Uterus (tissue), 3 donors: ENCODE measurements at regions not wholly inside any gene's neighbourhood (a gene's known extent, or its start where the extent isn't known, plus 50 kb on each side); places are given as distances from the start of the nearest gene placed in this dataset.

Experiments used
- DNase-seq, 2 donors: peaks; one replicate each; pipeline ENCODE4 v3.0.0-alpha.2; 2019 to 2020
- H3K27ac ChIP-seq, 2 donors: fragments of 200-600 bp; sonication (generic); 1 replicate in 1 of 2; 2 replicates in 1 of 2; pipeline ENCODE4 v1.5.1; 2016 to 2018
- H3K27me3 ChIP-seq, 2 donors: fragments of 200-600 bp; sonication (generic); one replicate each; pipeline ENCODE4 v1.5.1; 2018 to 2019; ENCODE audit warnings: control low read depth in 1 of 2
- H3K36me3 ChIP-seq, 2 donors: fragments of 200-600 bp; sonication (generic); one replicate each; pipeline ENCODE4 v1.5.1; 2019; ENCODE audit warnings: control low read depth in 1 of 2
- H3K4me1 ChIP-seq, 2 donors: fragments of 200-600 bp; sonication (generic); one replicate each; pipeline ENCODE4 v1.5.1; 2018 to 2019; ENCODE audit warnings: control low read depth in 1 of 2
- H3K4me3 ChIP-seq, 2 donors: fragments of 200-600 bp; sonication (generic); 1 replicate in 1 of 2; 2 replicates in 1 of 2; pipeline ENCODE4 v1.5.1; 2018 to 2019; ENCODE audit warnings: mild to moderate bottlenecking in 1 of 2
- H3K9me3 ChIP-seq, 2 donors: fragments of 200-600 bp; sonication (generic); one replicate each; pipeline ENCODE4 v1.5.1; 2019; ENCODE audit warnings: control low read depth in 1 of 2
- CTCF ChIP-seq, 4 experiments: fragments of 200-600 bp in 2 of 4; fragments of 450-650 bp in 2 of 4; sonication (generic) in 2 of 4; IDR thresholded peaks; one replicate each; pipeline ENCODE4 v1.5.1; 2016 to 2019; ENCODE audit warnings: antibody characterized with exemption in 4 of 4, mild to moderate bottlenecking in 2 of 4, moderate library complexity in 1 of 4
- POLR2A ChIP-seq, 2 donors: fragments of 450-650 bp; IDR thresholded peaks; one replicate each; pipeline ENCODE4 v1.6.1; 2016; ENCODE audit warnings: antibody characterized with exemption in 2 of 2, mild to moderate bottlenecking in 1 of 2, moderate library complexity in 1 of 2
- intact Hi-C: fragments of 100-400 bp; cut with DNase I; formaldehyde crosslinking; loops from one replicate; pipeline ENCODE4 v1.15.1; 2023; ENCODE audit warnings: low total_unique reads
- donor health status: DM: yes; HTN: yes; CAD: no.

GRCh38 chr5:117954331-117954730, 1034.0 kb downstream of the DTWD2 start:
- TF ChIP-seq POLR2A (IDR thresholded peaks at IDR 0.05) (no peak), CTCF (IDR thresholded peaks at IDR 0.05) (no peak)
- Histone ChIP-seq H3K4me1 (no peaks in the 10 kb centered on the region), H3K9me3 (no peaks in the 10 kb centered on the region), H3K27ac (no peak overlapping the region), H3K4me3 (no peak overlapping the region), H3K27me3 (no peaks in the 10 kb centered on the region), H3K36me3 (no peaks in the 10 kb centered on the region)
- no peak for DNase-seq
- intact Hi-C loops, result no loop called here

- intact Hi-C loops, result no loop called here
These were observed 1035.1 kb downstream of the DTWD2 start for GRCh38 chr5:117953272-117953671.

GRCh38 chr5:117947836-117948235, 1040.5 kb downstream of the DTWD2 start:
- Histone ChIP-seq H3K36me3 (no peaks in the 10 kb centered on the region), H3K27ac (no peak overlapping the region), H3K27me3 (no peaks in the 10 kb centered on the region), H3K9me3 (no peaks in the 10 kb centered on the region), H3K4me3 (no peak overlapping the region), H3K4me1 (no peaks in the 10 kb centered on the region)
- no peak for DNase-seq
- intact Hi-C loops, result no loop called here
- no peak for TF ChIP-seq POLR2A (IDR thresholded peaks at IDR 0.05)
- TF ChIP-seq CTCF (IDR thresholded peaks at IDR 0.05), result no peak

More at GRCh38 chr5:117953272-117953671, 1035.1 kb downstream of the DTWD2 start:
- no peak overlapping the region for H3K4me3 ChIP-seq
- H3K4me1 ChIP-seq, result no peaks in the 10 kb centered on the region
- H3K27me3 ChIP-seq, result no peaks in the 10 kb centered on the region
- TF ChIP-seq CTCF (IDR thresholded peaks at IDR 0.05), result no peak
- TF ChIP-seq POLR2A (IDR thresholded peaks at IDR 0.05), result no peak
- no peaks in the 10 kb centered on the region for H3K36me3 ChIP-seq
- no peak for DNase-seq
- no peaks in the 10 kb centered on the region for H3K9me3 ChIP-seq
- no peak overlapping the region for H3K27ac ChIP-seq

- no peaks in the 10 kb centered on the region for H3K36me3 ChIP-seq
- no peak for DNase-seq
- no peaks in the 10 kb centered on the region for H3K27me3 ChIP-seq
- no peaks in the 10 kb centered on the region for H3K4me1 ChIP-seq
- H3K9me3 ChIP-seq, result no peaks in the 10 kb centered on the region
- intact Hi-C loops, result no loop called here
- TF ChIP-seq CTCF (IDR thresholded peaks at IDR 0.05) (no peak), POLR2A (IDR thresholded peaks at IDR 0.05) (no peak)
- no peak overlapping the region for H3K4me3 ChIP-seq
- no peak overlapping the region for H3K27ac ChIP-seq
These were observed 1041.2 kb downstream of the DTWD2 start for GRCh38 chr5:117947121-117947520.

DNA sequence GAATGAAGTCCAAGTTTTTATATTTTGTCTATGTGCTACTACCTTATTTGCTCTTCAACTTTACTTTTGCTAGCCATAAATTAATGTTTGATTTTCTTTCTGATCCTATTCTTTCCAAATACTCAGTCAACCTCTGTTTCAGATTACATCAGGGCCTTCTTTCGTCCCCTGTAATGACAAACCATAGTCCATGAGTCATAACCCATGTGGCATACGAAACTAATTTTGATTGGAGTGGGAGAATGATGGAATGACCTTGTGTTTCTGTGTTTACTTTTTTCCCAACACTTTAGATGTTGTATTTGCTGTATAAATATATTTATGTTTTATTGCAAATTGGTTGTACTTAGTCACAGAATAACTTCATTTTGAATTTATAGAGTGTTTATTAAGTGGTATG, 1043.1 kb downstream of the DTWD2 start:
- no peak overlapping the region for H3K27ac ChIP-seq
- no peak overlapping the region for H3K4me3 ChIP-seq
- H3K9me3 ChIP-seq, result no peaks in the 10 kb centered on the region
- TF ChIP-seq CTCF (IDR thresholded peaks at IDR 0.05) (no peak), POLR2A (IDR thresholded peaks at IDR 0.05) (no peak)
- no peaks in the 10 kb centered on the region for H3K36me3 ChIP-seq
- no peaks in the 10 kb centered on the region for H3K4me1 ChIP-seq
- no peak for DNase-seq
- intact Hi-C loops, result no loop called here
- H3K27me3 ChIP-seq, result no peaks in the 10 kb centered on the region
